ENCODE measurements at regions not wholly inside any gene's neighbourhood (a gene's known extent, or its start where the extent isn't known, plus 50 kb on each side); places are given as distances from the start of the nearest gene placed in this dataset.

- Histone ChIP-seq H3K36me3 (no peaks in the 10 kb centered on the region), H3K4me3 (no peak overlapping the region), H3K27me3 (no peaks in the 10 kb centered on the region), H3K4me1 (no peaks in the 10 kb centered on the region), H3K9me3 (peaks cover 0 to 19% (median under 1%) of the 10 kb centered on the region in 4 donors), H3K27ac (no peak overlapping the region)
- no peak for DNase-seq
- ATAC-seq = no peak
- WGBS (ENCODE audit: insufficient coverage, low coverage, low lambda C conversion rate, missing lambda C conversion rate) = 49% methylated on average over 3 of the region's 3 CpGs
- TF ChIP-seq POLR2A (IDR thresholded peaks at IDR 0.05) = no peak
- TF ChIP-seq CTCF (IDR thresholded peaks at IDR 0.05) = no peak
- intact Hi-C loops (cut with DNase I) = no loop called here
These were observed 623.2 kb downstream of the IRS1 start for GRCh38 chr2:226176283-226176984.

GRCh38 chr2:226174390-226174789 lies 625.2 kb downstream of the IRS1 start:
- WGBS (ENCODE audit: insufficient coverage, low coverage, low lambda C conversion rate, missing lambda C conversion rate) = 93% methylated on average over 1 of the region's 1 CpG

GRCh38 chr2:226172939-226173338 lies 626.7 kb downstream of the IRS1 start:
- H3K9me3 ChIP-seq = peaks cover 0 to 8% (median 0%) of the 10 kb centered on the region in 4 donors
- no peak for DNase-seq
- peaks cover 0 to 4% (median 0%) of the 10 kb centered on the region in 4 donors for H3K4me1 ChIP-seq
- 96% methylated on average over 4 of the region's 4 CpGs for WGBS (ENCODE audit: insufficient coverage, low coverage, low lambda C conversion rate, missing lambda C conversion rate)
- H3K27ac ChIP-seq = no peak overlapping the region
- no peak for ATAC-seq
- H3K4me3 ChIP-seq = no peak overlapping the region
- no peaks in the 10 kb centered on the region for H3K27me3 ChIP-seq
- TF ChIP-seq POLR2A (IDR thresholded peaks at IDR 0.05) = no peak
- TF ChIP-seq CTCF (IDR thresholded peaks at IDR 0.05) = no peak
- intact Hi-C loops (cut with DNase I) = no loop called here
- H3K36me3 ChIP-seq = no peaks in the 10 kb centered on the region

More at GRCh38 chr2:226174390-226174789, 625.2 kb downstream of the IRS1 start:
- ATAC-seq (no peak), DNase-seq (no peak)
- Histone ChIP-seq H3K27ac (no peak overlapping the region), H3K36me3 (no peaks in the 10 kb centered on the region), H3K27me3 (no peaks in the 10 kb centered on the region), H3K4me1 (no peaks in the 10 kb centered on the region), H3K4me3 (no peak overlapping the region), H3K9me3 (peaks cover 0 to 19% (median under 1%) of the 10 kb centered on the region in 4 donors)
- no peak for TF ChIP-seq POLR2A (IDR thresholded peaks at IDR 0.05)
- TF ChIP-seq CTCF (IDR thresholded peaks at IDR 0.05) = no peak
- intact Hi-C loops (cut with DNase I) = no loop called here

GRCh38 chr2:226172309-226172708 lies 627.3 kb downstream of the IRS1 start:
- Histone ChIP-seq H3K36me3 (no peaks in the 10 kb centered on the region), H3K27ac (no peak overlapping the region), H3K4me3 (no peak overlapping the region), H3K4me1 (peaks cover 0 to 7% (median 0%) of the 10 kb centered on the region in 4 donors), H3K27me3 (no peaks in the 10 kb centered on the region), H3K9me3 (peaks cover 0 to 2% (median 0%) of the 10 kb centered on the region in 4 donors)
- intact Hi-C loops (cut with DNase I) = no loop called here
- ATAC-seq (no peak), DNase-seq (no peak)
- TF ChIP-seq POLR2A (IDR thresholded peaks at IDR 0.05) = no peak
- no peak for TF ChIP-seq CTCF (IDR thresholded peaks at IDR 0.05)
- WGBS (ENCODE audit: insufficient coverage, low coverage, low lambda C conversion rate, missing lambda C conversion rate) = 82% methylated on average over 2 of the region's 4 CpGs
